Loucy (cell line): ENCODE measurements at regions not wholly inside any gene's neighbourhood (a gene's known extent, or its start where the extent isn't known, plus 50 kb on each side); places are given as distances from the start of the nearest gene placed in this dataset.
"Not testable (repeated sequence)": the region's sequence is repeated elsewhere in the genome, so short reads cannot be mapped to it uniquely, and the experiment has no call there.

Experiments used
- H2AFZ ChIP-seq: fragments of 200-600 bp; sonication (generic); 2 replicates; pipeline ENCODE4 v1.6.0; 2016; ENCODE audit warnings: antibody characterized with exemption, mild to moderate bottlenecking, low read length, moderate library complexity
- H3F3A ChIP-seq: fragments of 200-600 bp; 2 replicates; pipeline ENCODE4 v1.6.0; 2016; ENCODE audit warnings: antibody characterized with exemption, low read depth, mild to moderate bottlenecking
- H3K27me3 ChIP-seq: fragments of 200-600 bp; sonication (generic); 2 replicates; pipeline ENCODE4 v1.6.1; 2014; ENCODE audit warnings: low read length, mild to moderate bottlenecking; ENCODE audit not compliant: insufficient read depth, poor library complexity, severe bottlenecking
- H3K36me3 ChIP-seq: fragments of 200-600 bp; sonication (generic); 2 replicates; pipeline ENCODE4 v1.6.1; 2016; ENCODE audit warnings: low read length; ENCODE audit not compliant: insufficient read depth
- H3K4me1 ChIP-seq: fragments of 200-600 bp; sonication (generic); 2 replicates; pipeline ENCODE4 v1.5.1; 2014; ENCODE audit warnings: low read length, mild to moderate bottlenecking; ENCODE audit not compliant: insufficient read depth, poor library complexity, severe bottlenecking
- H3K4me2 ChIP-seq: fragments of 200-600 bp; sonication (generic); 2 replicates; pipeline ENCODE4 v1.6.0; 2014; ENCODE audit warnings: antibody characterized with exemption, low read length, low read depth, mild to moderate bottlenecking; ENCODE audit not compliant: poor library complexity, severe bottlenecking
- H3K4me3 ChIP-seq: fragments of 200-600 bp; sonication (generic); 2 replicates; pipeline ENCODE4 v1.5.1; 2014; ENCODE audit warnings: low read length, mild to moderate bottlenecking, mixed read lengths; ENCODE audit not compliant: poor library complexity, severe bottlenecking
- H3K79me2 ChIP-seq: fragments of 200-600 bp; sonication (generic); 2 replicates; pipeline ENCODE4 v1.6.1; 2014; ENCODE audit warnings: low read length; ENCODE audit not compliant: insufficient read depth
- H3K9ac ChIP-seq: fragments of 200-600 bp; sonication (generic); 2 replicates; pipeline ENCODE4 v1.6.0; 2014; ENCODE audit warnings: mild to moderate bottlenecking, low read depth, low read length, moderate library complexity; ENCODE audit not compliant: poor library complexity, severe bottlenecking
- H3K9me2 ChIP-seq: fragments of 200-600 bp; sonication (generic); replicated peaks from 2 replicates; pipeline ENCODE4 v1.6.1; 2016; ENCODE audit warnings: low read depth, low read length, mixed read lengths
- H3K9me3 ChIP-seq: fragments of 200-600 bp; sonication (generic); 2 replicates; pipeline ENCODE4 v1.6.1; 2014; ENCODE audit warnings: mild to moderate bottlenecking, antibody characterized with exemption, low read length, low read depth; ENCODE audit not compliant: insufficient read depth
- H4K20me1 ChIP-seq: fragments of 200-600 bp; sonication (generic); 2 replicates; pipeline ENCODE4 v1.6.0; 2014; ENCODE audit warnings: antibody characterized with exemption, low read length, mild to moderate bottlenecking; ENCODE audit not compliant: insufficient read depth, poor library complexity, severe bottlenecking
- CTCF ChIP-seq: fragments of 200-600 bp; sonication (generic); conservative IDR thresholded peaks from 2 replicates; pipeline ENCODE4 v1.5.1; 2014; ENCODE audit warnings: mild to moderate bottlenecking, antibody characterized with exemption, low read length
- EZH2phosphoT487 ChIP-seq: fragments of 200-600 bp; IDR thresholded peaks from 2 replicates; pipeline ENCODE4 v1.6.1; 2018; ENCODE audit warnings: antibody characterized with exemption, mild to moderate bottlenecking, moderate library complexity, borderline replicate concordance

GRCh38 chr7:124183649-124184048 lies 150.8 kb upstream of the TMEM229A start:
- Histone ChIP-seq H3K4me3 (no peak overlapping the region), H3K9ac (no peak overlapping the region), H3K9me2 (no peaks in the 10 kb centered on the region), H3K4me2 (no peak overlapping the region), H3K4me1 (no peaks in the 10 kb centered on the region), H3F3A (no peaks in the 10 kb centered on the region), H4K20me1 (no peaks in the 10 kb centered on the region), H3K9me3 (no peaks in the 10 kb centered on the region), H2AFZ (no peak overlapping the region), H3K79me2 (no peaks in the 10 kb centered on the region), H3K36me3 (no peaks in the 10 kb centered on the region), H3K27me3 (no peaks in the 10 kb centered on the region)
- no peak for TF ChIP-seq EZH2phosphoT487
- TF ChIP-seq CTCF, result no peak

GRCh38 chr7:124179641-124180040 lies 146.8 kb upstream of the TMEM229A start:
- no peaks in the 10 kb centered on the region for H3F3A ChIP-seq
- H2AFZ ChIP-seq, result no peak overlapping the region
- H3K27me3 ChIP-seq, result no peaks in the 10 kb centered on the region
- H4K20me1 ChIP-seq, result no peaks in the 10 kb centered on the region
- TF ChIP-seq EZH2phosphoT487 (no peak), CTCF (no peak)
- no peaks in the 10 kb centered on the region for H3K36me3 ChIP-seq
- H3K4me3 ChIP-seq, result no peak overlapping the region
- no peaks in the 10 kb centered on the region for H3K9me3 ChIP-seq
- H3K79me2 ChIP-seq, result no peaks in the 10 kb centered on the region
- no peak overlapping the region for H3K9ac ChIP-seq
- no peaks in the 10 kb centered on the region for H3K4me1 ChIP-seq
- no peak overlapping the region for H3K4me2 ChIP-seq
- no peaks in the 10 kb centered on the region for H3K9me2 ChIP-seq

GRCh38 chr7:124177891-124178290 lies 145.0 kb upstream of the TMEM229A start:
- H3K79me2 ChIP-seq, result no peaks in the 10 kb centered on the region
- no peaks in the 10 kb centered on the region for H3K9me2 ChIP-seq
- H3K4me3 ChIP-seq, result no peak overlapping the region
- H3K36me3 ChIP-seq, result no peaks in the 10 kb centered on the region
- H2AFZ ChIP-seq, result no peak overlapping the region
- no peaks in the 10 kb centered on the region for H3K4me1 ChIP-seq
- no peaks in the 10 kb centered on the region for H4K20me1 ChIP-seq
- no peaks in the 10 kb centered on the region for H3F3A ChIP-seq
- TF ChIP-seq CTCF (no peak), EZH2phosphoT487 (no peak)
- H3K9me3 ChIP-seq, result no peaks in the 10 kb centered on the region
- H3K9ac ChIP-seq, result no peak overlapping the region
- no peaks in the 10 kb centered on the region for H3K27me3 ChIP-seq
- H3K4me2 ChIP-seq, result no peak overlapping the region

GRCh38 chr7:124171812-124172211 lies 138.9 kb upstream of the TMEM229A start:
- not testable (repeated sequence) for H3K4me2 ChIP-seq, H3K36me3 ChIP-seq, H3K9ac ChIP-seq, H3K4me1 ChIP-seq, H3K9me3 ChIP-seq, H3K9me2 ChIP-seq, H3K4me3 ChIP-seq, H2AFZ ChIP-seq, H3K27me3 ChIP-seq, H4K20me1 ChIP-seq, H3K79me2 ChIP-seq, H3F3A ChIP-seq
